HG03064 (cell line): ENCODE measurements at regions not wholly inside any gene's neighbourhood (a gene's known extent, or its start where the extent isn't known, plus 50 kb on each side); places are given as distances from the start of the nearest gene placed in this dataset.
"Not testable (repeated sequence)": the region's sequence is repeated elsewhere in the genome, so short reads cannot be mapped to it uniquely, and the experiment has no call there.

ENCODE experiments used
- ATAC-seq: cut with Tn5 transposase; IDR thresholded peaks from one replicate; pipeline ENCODE4 v1.9.1; 2021; ENCODE audit warnings: low read depth; ENCODE audit not compliant: unreplicated experiment

- ATAC-seq, result no peak
Observed at GRCh38 chr1:55912438-55912837, 666.9 kb downstream of the PLPP3 start.

- no peak for ATAC-seq
Observed at GRCh38 chr1:55904541-55904940, 674.8 kb downstream of the PLPP3 start.

- no peak for ATAC-seq
Observed at GRCh38 chr1:55898181-55898580, 681.2 kb downstream of the PLPP3 start.

- ATAC-seq, result no peak
Observed at GRCh38 chr1:55896210-55896609, 681.0 kb upstream of the USP24 start.

- no peak for ATAC-seq
Observed at GRCh38 chr1:55894521-55894920, 679.4 kb upstream of the USP24 start.

GRCh38 chr1:55893155-55893554 lies 678.0 kb upstream of the USP24 start:
- no peak for ATAC-seq

- no peak for ATAC-seq
Observed at GRCh38 chr1:55888685-55889317, 673.6 kb upstream of the USP24 start.

- ATAC-seq, result no peak
Observed at GRCh38 chr1:55886856-55887712, 671.9 kb upstream of the USP24 start.

GRCh38 chr1:55885619-55886018 lies 670.5 kb upstream of the USP24 start:
- no peak for ATAC-seq

- ATAC-seq, result no peak
Observed at GRCh38 chr1:55882931-55883330, 667.8 kb upstream of the USP24 start.

GRCh38 chr1:55879346-55879745 lies 664.2 kb upstream of the USP24 start:
- ATAC-seq, result no peak

- no peak for ATAC-seq
Observed at GRCh38 chr1:55877437-55878232, 662.5 kb upstream of the USP24 start.

GRCh38 chr1:55876276-55877060 lies 661.3 kb upstream of the USP24 start:
- no peak for ATAC-seq

- no peak for ATAC-seq
Observed at GRCh38 chr1:55870106-55870505, 654.9 kb upstream of the USP24 start.

- no peak for ATAC-seq
Observed at GRCh38 chr1:55869065-55869464, 653.9 kb upstream of the USP24 start.

- ATAC-seq, result no peak
Observed at GRCh38 chr1:55868026-55868425, 652.9 kb upstream of the USP24 start.

- ATAC-seq, result no peak
Observed at GRCh38 chr1:55867304-55867843, 652.2 kb upstream of the USP24 start.

GRCh38 chr1:55865778-55866177 lies 650.6 kb upstream of the USP24 start:
- not testable (repeated sequence) for ATAC-seq

GRCh38 chr1:55864251-55864650 lies 649.1 kb upstream of the USP24 start:
- ATAC-seq, result no peak

- ATAC-seq, result no peak
Observed at GRCh38 chr1:55861676-55862340, 646.6 kb upstream of the USP24 start.
